OCI-LY7 (cell line): ENCODE measurements at regions not wholly inside any gene's neighbourhood (a gene's known extent, or its start where the extent isn't known, plus 50 kb on each side); places are given as distances from the start of the nearest gene placed in this dataset.

Source experiments
- BruUV-seq: library from RNA; stranded (reverse); fragments of 400-500 nt; replicated peaks from 2 replicates; lab custom pipeline; 2021; lab: Mats Ljungman, UMichigan
- CTCF ChIA-PET: fragments of 300-600 bp; sonication (Branson Sonifier 250); formaldehyde crosslinking; loops from one replicate; lab custom pipeline; 2022; ENCODE audit warnings: antibody characterized with exemption; ENCODE audit not compliant: unreplicated experiment; lab: Charles Lee
- POLR2A ChIA-PET: fragments of 300-600 bp; sonication (Branson Sonifier 250); formaldehyde crosslinking; loops from one replicate; lab custom pipeline; 2022; ENCODE audit warnings: antibody characterized with exemption; lab: Charles Lee
- DNase-seq: peaks from one replicate; pipeline ENCODE4 v3.0.0-alpha.2; 2015; ENCODE audit warnings: low spot score
- H2AFZ ChIP-seq: fragments of 200-600 bp; sonication (generic), shearing (Covaris generic); 2 replicates; pipeline ENCODE4 v1.6.1; 2014; ENCODE audit warnings: mild to moderate bottlenecking, antibody characterized with exemption, low read length, moderate library complexity
- H3K27ac ChIP-seq: fragments of 200-600 bp; sonication (generic); 2 replicates; pipeline ENCODE4 v1.5.1; 2014; ENCODE audit warnings: mixed run types, low read depth, mild to moderate bottlenecking, moderate library complexity, low read length, inconsistent platforms; ENCODE audit not compliant: poor library complexity, severe bottlenecking
- H3K36me3 ChIP-seq: fragments of 200-600 bp; sonication (generic); 2 replicates; pipeline ENCODE4 v1.6.1; 2014; ENCODE audit warnings: mild to moderate bottlenecking, antibody characterized with exemption, low read length, moderate library complexity, mixed read lengths; ENCODE audit not compliant: insufficient read depth
- H3K4me1 ChIP-seq: fragments of 200-600 bp; sonication (generic); 2 replicates; pipeline ENCODE4 v1.5.1; 2014; ENCODE audit warnings: mild to moderate bottlenecking, low read length; ENCODE audit not compliant: insufficient read depth, poor library complexity, severe bottlenecking
- H3K4me2 ChIP-seq: fragments of 200-600 bp; sonication (generic); 2 replicates; pipeline ENCODE4 v1.6.1; 2014; ENCODE audit warnings: mild to moderate bottlenecking, low read length
- H3K4me3 ChIP-seq: fragments of 200-600 bp; sonication (generic); 2 replicates; pipeline ENCODE4 v1.5.1; 2014; ENCODE audit warnings: mild to moderate bottlenecking, low read depth, low read length; ENCODE audit not compliant: poor library complexity, severe bottlenecking
- H3K79me2 ChIP-seq: fragments of 200-600 bp; sonication (generic); 2 replicates; pipeline ENCODE4 v1.6.1; 2016; ENCODE audit warnings: low read depth, mild to moderate bottlenecking, low read length, moderate library complexity, mixed read lengths; ENCODE audit not compliant: insufficient read depth
- H3K9me2 ChIP-seq: fragments of 200-600 bp; sonication (generic); 2 replicates; pipeline ENCODE4 v1.6.1; 2016; ENCODE audit warnings: mild to moderate bottlenecking, low read length, mixed read lengths; ENCODE audit not compliant: insufficient read depth
- H3K9me3 ChIP-seq: fragments of 200-600 bp; sonication (generic); 2 replicates; pipeline ENCODE4 v1.6.1; 2014; ENCODE audit warnings: mild to moderate bottlenecking, mixed run types, low read length, mixed read lengths
- H4K20me1 ChIP-seq: fragments of 200-600 bp; sonication (generic); 2 replicates; pipeline ENCODE4 v1.6.1; 2014; ENCODE audit warnings: mild to moderate bottlenecking, antibody characterized with exemption, low read length, moderate library complexity, mixed read lengths; ENCODE audit not compliant: insufficient read depth
- EZH2phosphoT487 ChIP-seq: fragments of 200-600 bp; sonication (generic); IDR thresholded peaks from 2 replicates; pipeline ENCODE4 v1.6.1; 2018; ENCODE audit warnings: low read depth, borderline replicate concordance, mild to moderate bottlenecking, mixed run types, antibody characterized with exemption, low read length, moderate library complexity, mixed read lengths
- intact Hi-C: fragments of 100-400 bp; cut with micrococcal nuclease; formaldehyde crosslinking; loops from one replicate; pipeline ENCODE4 v1.10.0; 2022; ENCODE audit not compliant: unreplicated experiment
- TF ChIP-seq, protein P1 (sequence below): fragments of 200-600 bp; sonication (generic); conservative IDR thresholded peaks from 2 replicates; pipeline ENCODE4 v1.5.1; 2014; ENCODE audit warnings: mild to moderate bottlenecking, antibody characterized with exemption, low read length, moderate library complexity, mixed read lengths

DNA sequence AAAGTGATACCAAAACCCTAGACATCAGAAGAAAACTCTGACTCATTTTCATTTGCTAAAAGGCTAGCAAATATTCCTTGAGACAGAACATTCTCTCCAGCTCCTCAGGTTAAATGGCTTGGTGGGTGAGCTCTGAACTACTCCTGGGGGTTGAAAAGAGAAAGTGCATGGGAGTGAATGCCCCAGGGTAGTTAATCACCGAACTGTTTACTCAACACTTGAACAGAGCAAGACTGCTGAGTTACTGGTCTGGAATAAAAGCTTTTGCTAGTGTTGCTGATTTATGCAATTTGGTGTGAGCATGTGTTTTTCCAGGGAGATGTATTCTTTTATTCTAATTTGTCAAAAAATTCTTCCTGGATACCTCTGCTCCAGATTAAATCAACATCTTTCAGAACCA lies 88.3 kb upstream of the PRDM9 start:
- H3K79me2 ChIP-seq: no peaks in the 10 kb centered on the region
- no peaks in the 10 kb centered on the region for H3K9me2 ChIP-seq
- intact Hi-C loops: no loop called here
- H3K4me1 ChIP-seq: no peaks in the 10 kb centered on the region
- TF ChIP-seq, protein P1, sequence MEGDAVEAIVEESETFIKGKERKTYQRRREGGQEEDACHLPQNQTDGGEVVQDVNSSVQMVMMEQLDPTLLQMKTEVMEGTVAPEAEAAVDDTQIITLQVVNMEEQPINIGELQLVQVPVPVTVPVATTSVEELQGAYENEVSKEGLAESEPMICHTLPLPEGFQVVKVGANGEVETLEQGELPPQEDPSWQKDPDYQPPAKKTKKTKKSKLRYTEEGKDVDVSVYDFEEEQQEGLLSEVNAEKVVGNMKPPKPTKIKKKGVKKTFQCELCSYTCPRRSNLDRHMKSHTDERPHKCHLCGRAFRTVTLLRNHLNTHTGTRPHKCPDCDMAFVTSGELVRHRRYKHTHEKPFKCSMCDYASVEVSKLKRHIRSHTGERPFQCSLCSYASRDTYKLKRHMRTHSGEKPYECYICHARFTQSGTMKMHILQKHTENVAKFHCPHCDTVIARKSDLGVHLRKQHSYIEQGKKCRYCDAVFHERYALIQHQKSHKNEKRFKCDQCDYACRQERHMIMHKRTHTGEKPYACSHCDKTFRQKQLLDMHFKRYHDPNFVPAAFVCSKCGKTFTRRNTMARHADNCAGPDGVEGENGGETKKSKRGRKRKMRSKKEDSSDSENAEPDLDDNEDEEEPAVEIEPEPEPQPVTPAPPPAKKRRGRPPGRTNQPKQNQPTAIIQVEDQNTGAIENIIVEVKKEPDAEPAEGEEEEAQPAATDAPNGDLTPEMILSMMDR: no peak
- TF ChIP-seq EZH2phosphoT487: no peak
- H3K9me3 ChIP-seq: 0 out of 2 replicates have a peak, but pooled peaks cover 6% of the 10 kb centered on the region
- H2AFZ ChIP-seq: no peak overlapping the region
- CTCF ChIA-PET: no interaction called here
- H3K27ac ChIP-seq: no peak overlapping the region
- no peak overlapping the region for H3K4me3 ChIP-seq
- BruUV-seq: no TSS peak
- H3K4me2 ChIP-seq: no peak overlapping the region
- no peak for DNase-seq
- POLR2A ChIA-PET: no interaction called here
- H4K20me1 ChIP-seq: no peaks in the 10 kb centered on the region
- H3K36me3 ChIP-seq: no peaks in the 10 kb centered on the region

DNA sequence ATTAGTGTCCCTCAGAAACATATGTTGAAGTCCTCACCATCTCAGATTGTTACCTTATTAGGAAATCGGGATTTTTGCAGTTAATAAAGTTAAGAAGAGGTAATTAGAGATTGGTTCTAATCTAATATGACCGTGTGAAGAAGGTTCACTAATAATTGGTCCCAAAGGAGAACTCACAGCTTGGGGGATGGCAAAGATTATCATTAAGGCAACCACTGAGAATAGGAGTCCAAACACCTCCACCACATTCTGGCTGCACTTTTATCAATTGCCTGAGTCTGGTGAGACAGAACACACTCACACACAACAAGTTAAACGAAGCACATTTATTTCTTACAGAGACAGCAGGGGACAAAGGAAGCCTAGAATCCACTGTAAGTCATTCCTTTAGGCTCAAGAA lies 94.9 kb upstream of the PRDM9 start:
- ChIA-PET POLR2A (interaction anchor here (1.2 kb wide), 1 partner anchor 65 kb away, joined by 3 read pairs; no protein-coding TSS in a partner anchor), CTCF (no interaction called here)
- BruUV-seq: no TSS peak
- Histone ChIP-seq H3K36me3 (no peaks in the 10 kb centered on the region), H3K9me2 (no peaks in the 10 kb centered on the region), H3K79me2 (no peaks in the 10 kb centered on the region), H3K4me1 (no peaks in the 10 kb centered on the region), H3K4me3 (no peak overlapping the region), H3K4me2 (no peak overlapping the region), H4K20me1 (no peaks in the 10 kb centered on the region), H2AFZ (no peak overlapping the region), H3K9me3 (no peaks in the 10 kb centered on the region), H3K27ac (no peak overlapping the region)
- TF ChIP-seq EZH2phosphoT487: no peak
- TF ChIP-seq, protein P1: no peak
- DNase-seq: no peak
- intact Hi-C loops: no loop called here

DNA sequence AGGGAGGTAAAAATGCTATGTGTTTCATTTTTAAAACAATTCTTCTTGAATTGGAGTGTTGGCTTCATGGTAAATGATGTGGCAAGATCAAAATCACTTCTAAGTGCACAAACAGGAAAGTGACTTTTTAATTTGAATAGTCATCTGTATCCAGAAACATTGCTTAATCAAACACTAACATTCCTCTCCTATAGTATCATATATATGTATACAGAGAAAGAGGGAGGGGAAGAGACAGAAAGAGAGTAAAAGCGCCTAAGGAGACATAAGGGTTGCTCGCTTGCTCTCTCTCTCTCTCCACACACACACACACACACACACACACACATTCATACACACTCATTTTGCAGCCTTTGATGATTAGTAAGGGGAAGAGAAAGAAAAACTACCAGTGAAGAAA lies 95.4 kb upstream of the PRDM9 start:
- H3K36me3 ChIP-seq: no peaks in the 10 kb centered on the region
- ChIA-PET POLR2A (no interaction called here), CTCF (no interaction called here)
- H4K20me1 ChIP-seq: no peaks in the 10 kb centered on the region
- no peak for TF ChIP-seq EZH2phosphoT487
- TF ChIP-seq, protein P1: no peak
- intact Hi-C loops: no loop called here
- no TSS peak for BruUV-seq
- DNase-seq: no peak
- no peak overlapping the region for H3K27ac ChIP-seq
- H3K4me3 ChIP-seq: no peak overlapping the region
- H3K4me2 ChIP-seq: no peak overlapping the region
- no peaks in the 10 kb centered on the region for H3K4me1 ChIP-seq
- no peak overlapping the region for H2AFZ ChIP-seq
- H3K79me2 ChIP-seq: no peaks in the 10 kb centered on the region
- H3K9me2 ChIP-seq: no peaks in the 10 kb centered on the region
- H3K9me3 ChIP-seq: no peaks in the 10 kb centered on the region
